Activated naive CD4-positive, alpha-beta T cell treated with anti-CD3 and anti-CD28 coated beads for 36 hours (primary cell): ENCODE measurements at regions not wholly inside any gene's neighbourhood (a gene's known extent, or its start where the extent isn't known, plus 50 kb on each side); places are given as distances from the start of the nearest gene placed in this dataset.

ENCODE experiments used
- CTCF ChIA-PET: fragments of 350-600 bp; sonication (Branson Sonifier 250); formaldehyde crosslinking; loops from one replicate; lab custom pipeline; 2021; ENCODE audit warnings: antibody characterized with exemption; lab: Charles Lee
- DNase-seq: peaks from one replicate; pipeline ENCODE4 v3.0.0-alpha.2; 2020
- H3K27ac Mint-ChIP-seq: one replicate; pipeline ENCODE4 v1.8.0; 2021; ENCODE audit warnings: mild to moderate bottlenecking, mixed read lengths
- H3K27me3 Mint-ChIP-seq: one replicate; pipeline ENCODE4 v1.8.0; 2021; ENCODE audit warnings: low read depth, mixed read lengths
- H3K36me3 Mint-ChIP-seq: one replicate; pipeline ENCODE4 v1.8.0; 2021; ENCODE audit warnings: low read depth, mixed read lengths
- H3K4me1 Mint-ChIP-seq: one replicate; pipeline ENCODE4 v1.8.0; 2021; ENCODE audit warnings: low read depth, mixed read lengths
- H3K4me3 Mint-ChIP-seq: one replicate; pipeline ENCODE4 v1.8.0; 2021; ENCODE audit warnings: mild to moderate bottlenecking, moderate library complexity, mixed read lengths
- H3K9me3 Mint-ChIP-seq: one replicate; pipeline ENCODE4 v1.8.0; 2021; ENCODE audit warnings: mixed read lengths
- intact Hi-C: fragments of 100-400 bp; cut with micrococcal nuclease; formaldehyde crosslinking; loops from one replicate; pipeline ENCODE4 v1.15.1; 2023

GRCh38 chr6:87932361-87932760, 115.3 kb upstream of the SPACA1 start:
- H3K27ac Mint-ChIP-seq = no peak overlapping the region
- H3K36me3 Mint-ChIP-seq = no peaks in the 10 kb centered on the region
- intact Hi-C loops = loop anchor here (5.0 kb wide), 1 partner anchor 235 kb away; the partner anchor contains the start of gene CNR1
- DNase-seq = no peak
- H3K4me1 Mint-ChIP-seq = no peaks in the 10 kb centered on the region
- no peaks in the 10 kb centered on the region for H3K9me3 Mint-ChIP-seq
- no peak overlapping the region for H3K4me3 Mint-ChIP-seq
- CTCF ChIA-PET = interaction anchor here (1.6 to 2.4 kb wide), 2 partner anchors 10 to 939 kb away, joined by 6 to 7 read pairs; no protein-coding TSS in a partner anchor
- H3K27me3 Mint-ChIP-seq = no peaks in the 10 kb centered on the region

- CTCF ChIA-PET = interaction anchor here (0.5 to 1.4 kb wide), 11 partner anchors 11 to 1585 kb away, joined by 3 to 4 read pairs (median 3); no protein-coding TSS in a partner anchor
- Mint-ChIP-seq H3K9me3 (no peaks in the 10 kb centered on the region), H3K36me3 (no peaks in the 10 kb centered on the region), H3K27ac (no peak overlapping the region), H3K4me3 (no peak overlapping the region), H3K4me1 (no peaks in the 10 kb centered on the region), H3K27me3 (no peaks in the 10 kb centered on the region)
- peak; percentile 76 for DNase-seq
- intact Hi-C loops = loop anchor here (1.0 to 5.0 kb wide), 7 partner anchors 98 to 940 kb away; partner anchors contain the start of gene CNR1
These were observed 117.8 kb upstream of the SPACA1 start for GRCh38 chr6:87929843-87930288.

- no peaks in the 10 kb centered on the region for H3K27me3 Mint-ChIP-seq
- no peak overlapping the region for H3K4me3 Mint-ChIP-seq
- no peaks in the 10 kb centered on the region for H3K9me3 Mint-ChIP-seq
- no peak overlapping the region for H3K27ac Mint-ChIP-seq
- H3K4me1 Mint-ChIP-seq = no peaks in the 10 kb centered on the region
- CTCF ChIA-PET = no interaction called here
- intact Hi-C loops = loop anchor here (5.0 kb wide), 2 partner anchors 94 to 789 kb away; no protein-coding TSS in a partner anchor
- no peaks in the 10 kb centered on the region for H3K36me3 Mint-ChIP-seq
- no peak for DNase-seq
These were observed 121.0 kb upstream of the SPACA1 start for GRCh38 chr6:87926687-87927086.

GRCh38 chr6:87926072-87926471, 121.6 kb upstream of the SPACA1 start:
- Mint-ChIP-seq H3K27ac (no peak overlapping the region), H3K4me3 (no peak overlapping the region), H3K9me3 (no peaks in the 10 kb centered on the region), H3K27me3 (no peaks in the 10 kb centered on the region), H3K36me3 (no peaks in the 10 kb centered on the region), H3K4me1 (no peaks in the 10 kb centered on the region)
- intact Hi-C loops = loop anchor here (5.0 kb wide), 2 partner anchors 94 to 789 kb away; no protein-coding TSS in a partner anchor
- DNase-seq = no peak
- CTCF ChIA-PET = no interaction called here

- intact Hi-C loops = loop anchor here (5.0 kb wide), 2 partner anchors 93 to 788 kb away; no protein-coding TSS in a partner anchor
- Mint-ChIP-seq H3K27ac (no peak overlapping the region), H3K27me3 (peaks cover 4% of the 10 kb centered on the region), H3K4me3 (no peak overlapping the region), H3K9me3 (no peaks in the 10 kb centered on the region), H3K4me1 (no peaks in the 10 kb centered on the region), H3K36me3 (no peaks in the 10 kb centered on the region)
- CTCF ChIA-PET = no interaction called here
- no peak for DNase-seq
These were observed 122.1 kb upstream of the SPACA1 start for GRCh38 chr6:87925373-87926060.

GRCh38 chr6:87923389-87924050, 124.1 kb upstream of the SPACA1 start:
- Mint-ChIP-seq H3K4me3 (no peak overlapping the region), H3K27ac (no peak overlapping the region), H3K36me3 (no peaks in the 10 kb centered on the region), H3K9me3 (no peaks in the 10 kb centered on the region), H3K4me1 (no peaks in the 10 kb centered on the region), H3K27me3 (peaks cover 4% of the 10 kb centered on the region)
- DNase-seq = no peak
- CTCF ChIA-PET = no interaction called here
- intact Hi-C loops = no loop called here

GRCh38 chr6:87922947-87923330, 124.7 kb upstream of the SPACA1 start:
- CTCF ChIA-PET = no interaction called here
- intact Hi-C loops = no loop called here
- Mint-ChIP-seq H3K4me1 (no peaks in the 10 kb centered on the region), H3K4me3 (no peak overlapping the region), H3K36me3 (no peaks in the 10 kb centered on the region), H3K27ac (no peak overlapping the region), H3K27me3 (peaks cover 4% of the 10 kb centered on the region), H3K9me3 (no peaks in the 10 kb centered on the region)
- no peak for DNase-seq

- intact Hi-C loops = no loop called here
These were observed 125.3 kb upstream of the SPACA1 start for GRCh38 chr6:87922196-87922946.

GRCh38 chr6:87921034-87921433, 126.6 kb upstream of the SPACA1 start:
- CTCF ChIA-PET = no interaction called here
- intact Hi-C loops = no loop called here
- H3K4me3 Mint-ChIP-seq = no peak overlapping the region
- no peaks in the 10 kb centered on the region for H3K9me3 Mint-ChIP-seq
- peaks cover 4% of the 10 kb centered on the region for H3K27me3 Mint-ChIP-seq
- no peaks in the 10 kb centered on the region for H3K36me3 Mint-ChIP-seq
- H3K27ac Mint-ChIP-seq = no peak overlapping the region
- no peaks in the 10 kb centered on the region for H3K4me1 Mint-ChIP-seq
- DNase-seq = no peak

More at GRCh38 chr6:87922196-87922946, 125.3 kb upstream of the SPACA1 start:
- Mint-ChIP-seq H3K27me3 (peaks cover 4% of the 10 kb centered on the region), H3K36me3 (no peaks in the 10 kb centered on the region), H3K4me3 (no peak overlapping the region), H3K9me3 (no peaks in the 10 kb centered on the region), H3K4me1 (no peaks in the 10 kb centered on the region), H3K27ac (no peak overlapping the region)
- CTCF ChIA-PET = no interaction called here
- DNase-seq = no peak

- Mint-ChIP-seq H3K36me3 (no peaks in the 10 kb centered on the region), H3K27me3 (peaks cover 4% of the 10 kb centered on the region), H3K4me1 (no peaks in the 10 kb centered on the region), H3K27ac (no peak overlapping the region), H3K4me3 (no peak overlapping the region), H3K9me3 (no peaks in the 10 kb centered on the region)
- intact Hi-C loops = no loop called here
- no peak for DNase-seq
- CTCF ChIA-PET = no interaction called here
These were observed 127.4 kb upstream of the SPACA1 start for GRCh38 chr6:87920245-87920644.

GRCh38 chr6:87919416-87919815, 128.2 kb upstream of the SPACA1 start:
- CTCF ChIA-PET = no interaction called here
- H3K27me3 Mint-ChIP-seq = peaks cover 4% of the 10 kb centered on the region
- no peak for DNase-seq
- no peak overlapping the region for H3K27ac Mint-ChIP-seq
- no peaks in the 10 kb centered on the region for H3K36me3 Mint-ChIP-seq
- H3K9me3 Mint-ChIP-seq = no peaks in the 10 kb centered on the region
- no peaks in the 10 kb centered on the region for H3K4me1 Mint-ChIP-seq
- intact Hi-C loops = no loop called here
- no peak overlapping the region for H3K4me3 Mint-ChIP-seq

GRCh38 chr6:87919001-87919400, 128.6 kb upstream of the SPACA1 start:
- no peak for DNase-seq
- Mint-ChIP-seq H3K36me3 (no peaks in the 10 kb centered on the region), H3K4me1 (no peaks in the 10 kb centered on the region), H3K27me3 (peaks cover 4% of the 10 kb centered on the region), H3K27ac (no peak overlapping the region), H3K4me3 (no peak overlapping the region), H3K9me3 (no peaks in the 10 kb centered on the region)
- CTCF ChIA-PET = no interaction called here
- intact Hi-C loops = no loop called here
